Transverse colon (tissue), 3 donors: ENCODE measurements at regions not wholly inside any gene's neighbourhood (a gene's known extent, or its start where the extent isn't known, plus 50 kb on each side); places are given as distances from the start of the nearest gene placed in this dataset.

Experiments used
- CTCF ChIP-seq, 5 experiments: fragments of 200-600 bp in 3 of 5; fragments of 450-650 bp in 2 of 5; sonication (generic) in 3 of 5; IDR thresholded peaks; 1 replicate in 2 of 5; 2 replicates in 3 of 5; pipeline ENCODE4 v1.5.1; 2016 to 2017; ENCODE audit warnings: antibody characterized with exemption in 5 of 5, inconsistent platforms in 3 of 5, mild to moderate bottlenecking in 2 of 5, moderate library complexity in 1 of 5
- EP300 ChIP-seq: sonication (generic); formaldehyde crosslinking; IDR thresholded peaks from one replicate; pipeline ENCODE4 v1.6.1; 2017; ENCODE audit warnings: antibody characterized with exemption, low read depth
- POLR2A ChIP-seq: fragments of 450-650 bp; IDR thresholded peaks from one replicate; pipeline ENCODE4 v1.6.1; 2016; ENCODE audit warnings: antibody characterized with exemption, mild to moderate bottlenecking, moderate library complexity

- TF ChIP-seq CTCF (IDR thresholded peaks at IDR 0.05) (no peak), POLR2A (no peak), EP300 (no peak)
Measured at GRCh38 chr7:15920953-15921352, 234.5 kb upstream of the MEOX2 start.
